ENCODE measurements at regions not wholly inside any gene's neighbourhood (a gene's known extent, or its start where the extent isn't known, plus 50 kb on each side); places are given as distances from the start of the nearest gene placed in this dataset.
"Not testable (repeated sequence)": the region's sequence is repeated elsewhere in the genome, so short reads cannot be mapped to it uniquely, and the experiment has no call there.

GRCh38 chr7:114364151-114364550, 50.5 kb upstream of the FOXP2 start:
- no peak for DNase-seq (ENCODE audit: low read depth)

- no peak for DNase-seq (ENCODE audit: low read depth)
Measured at GRCh38 chr7:114363292-114363691, 51.3 kb upstream of the FOXP2 start.

- no peak for DNase-seq (ENCODE audit: low read depth)
Measured at GRCh38 chr7:114358911-114359310, 55.7 kb upstream of the FOXP2 start.

GRCh38 chr7:114356133-114356532, 58.5 kb upstream of the FOXP2 start:
- DNase-seq (ENCODE audit: low read depth), result peak; percentile 65

GRCh38 chr7:114354306-114354705, 60.3 kb upstream of the FOXP2 start:
- no peak for DNase-seq (ENCODE audit: low read depth)

GRCh38 chr7:114345494-114345893, 69.1 kb upstream of the FOXP2 start:
- DNase-seq (ENCODE audit: low read depth), result peak; percentile 74

GRCh38 chr7:114343949-114344708, 70.5 kb upstream of the FOXP2 start:
- DNase-seq (ENCODE audit: low read depth), result no peak

- DNase-seq (ENCODE audit: low read depth), result no peak
Measured at GRCh38 chr7:114342431-114343179, 72.0 kb upstream of the FOXP2 start.

GRCh38 chr7:114341648-114342047, 73.0 kb upstream of the FOXP2 start:
- DNase-seq (ENCODE audit: low read depth), result no peak

GRCh38 chr7:114334989-114335388, 79.6 kb upstream of the FOXP2 start:
- no peak for DNase-seq (ENCODE audit: low read depth)

GRCh38 chr7:114329458-114329857, 85.2 kb upstream of the FOXP2 start:
- not testable (repeated sequence) for DNase-seq (ENCODE audit: low read depth)

GRCh38 chr7:114317450-114318098, 97.0 kb upstream of the FOXP2 start:
- no peak for DNase-seq (ENCODE audit: low read depth)

- no peak for DNase-seq (ENCODE audit: low read depth)
Measured at GRCh38 chr7:114312649-114313048, 102.0 kb upstream of the FOXP2 start.

- peak; percentile 11 for DNase-seq (ENCODE audit: low read depth)
Measured at GRCh38 chr7:114310345-114311110, 104.1 kb upstream of the FOXP2 start.

- DNase-seq (ENCODE audit: low read depth), result no peak
Measured at GRCh38 chr7:114309729-114310128, 104.9 kb upstream of the FOXP2 start.

GRCh38 chr7:114303301-114303700, 111.3 kb upstream of the FOXP2 start:
- DNase-seq (ENCODE audit: low read depth), result no peak

GRCh38 chr7:114302858-114303257, 111.8 kb upstream of the FOXP2 start:
- DNase-seq (ENCODE audit: low read depth), result peak; percentile 50

- DNase-seq (ENCODE audit: low read depth), result no peak
Measured at GRCh38 chr7:114298011-114298410, 116.6 kb upstream of the FOXP2 start.

- no peak for DNase-seq (ENCODE audit: low read depth)
Measured at GRCh38 chr7:114297121-114297520, 117.5 kb upstream of the FOXP2 start.

GRCh38 chr7:114295522-114295921, 119.1 kb upstream of the FOXP2 start:
- no peak for DNase-seq (ENCODE audit: low read depth)

GRCh38 chr7:114294036-114294435, 120.6 kb upstream of the FOXP2 start:
- no peak for DNase-seq (ENCODE audit: low read depth)

All from HT1080 (cell line).